Panc1 (cell line): ENCODE measurements at regions not wholly inside any gene's neighbourhood (a gene's known extent, or its start where the extent isn't known, plus 50 kb on each side); places are given as distances from the start of the nearest gene placed in this dataset.

ENCODE experiments used
- CTCF ChIP-seq: fragments of 450-650 bp; IDR thresholded peaks from 2 replicates; pipeline ENCODE4 v1.5.1; 2017; ENCODE audit warnings: mild to moderate bottlenecking
- POLR2AphosphoS5 ChIP-seq: IDR thresholded peaks from 2 replicates; pipeline ENCODE4 v1.6.1; 2012; ENCODE audit warnings: mild to moderate bottlenecking, low read depth, low read length, moderate library complexity

GRCh38 chr19:56942756-56943155, 102.2 kb upstream of the PEG3 start:
- no peak for TF ChIP-seq CTCF
- TF ChIP-seq POLR2AphosphoS5, result no peak
